ENCODE measurements at regions not wholly inside any gene's neighbourhood (a gene's known extent, or its start where the extent isn't known, plus 50 kb on each side); places are given as distances from the start of the nearest gene placed in this dataset.

DNA sequence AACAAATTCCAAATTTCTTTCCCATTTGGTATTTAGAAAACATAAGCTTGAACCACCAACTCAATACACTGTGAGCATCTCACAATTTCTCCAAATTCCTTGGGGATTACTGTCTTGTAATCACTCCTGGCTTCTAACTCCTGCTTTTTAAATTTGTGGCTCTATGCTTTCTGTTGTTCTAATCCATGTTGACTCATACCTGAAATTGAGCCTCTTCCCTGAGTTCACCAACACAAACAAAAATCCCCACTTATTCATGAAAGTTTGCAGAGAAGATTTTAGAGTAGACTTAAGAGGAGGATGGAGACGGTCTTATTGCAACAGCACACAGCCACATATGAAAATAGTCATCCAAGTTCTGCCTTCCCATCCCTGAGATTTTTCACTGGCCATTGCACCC, 252.5 kb downstream of the PTEN start:
- peaks cover 11 to 28% (median 27%) of the 10 kb centered on the region in 4 donors for H3K4me1 Mint-ChIP-seq
- POLR2A ChIA-PET = interaction anchor here (5.9 kb wide), 1 partner anchor 254 kb away, joined by 42 read pairs; the partner anchor contains the start of genes KLLN and PTEN

DNA sequence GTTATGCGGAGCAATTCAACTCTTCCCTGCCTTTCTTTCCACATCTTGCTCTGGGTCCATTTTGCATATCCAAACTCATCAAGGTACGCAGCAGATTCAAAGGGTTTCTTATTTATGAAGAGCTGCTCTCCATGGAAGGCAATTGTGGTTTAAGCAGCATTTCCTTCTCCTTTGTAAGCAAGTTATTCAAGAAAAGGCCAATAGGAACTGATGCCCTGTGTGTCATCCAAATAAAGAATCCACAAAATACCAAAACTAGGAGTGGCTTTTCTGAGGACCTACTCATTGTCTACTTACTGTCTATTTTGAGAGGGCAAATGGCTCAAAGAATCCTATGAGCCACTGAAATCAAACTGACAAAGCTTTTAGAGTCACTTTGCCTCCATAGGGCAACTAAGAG, 253.1 kb downstream of the PTEN start:
- Mint-ChIP-seq H3K4me3 (no peak overlapping the region), H3K4me1 (peaks cover 11 to 30% (median 25%) of the 10 kb centered on the region in 4 donors), H3K9me3 (no peaks in the 10 kb centered on the region), H3K27ac (no peak overlapping the region), H3K36me3 (no peaks in the 10 kb centered on the region), H3K27me3 (no peaks in the 10 kb centered on the region)
- DNase-seq (no peak), ATAC-seq (no peak)
- POLR2A ChIA-PET = interaction anchor here (5.9 kb wide), 1 partner anchor 254 kb away, joined by 42 read pairs; the partner anchor contains the start of genes KLLN and PTEN

More for the DNA sequence above, 252.5 kb downstream of the PTEN start:
- no peaks in the 10 kb centered on the region for H3K9me3 Mint-ChIP-seq
- DNase-seq (no peak), ATAC-seq (no peak)
- no peaks in the 10 kb centered on the region for H3K36me3 Mint-ChIP-seq
- H3K4me3 Mint-ChIP-seq = no peak overlapping the region
- H3K27ac Mint-ChIP-seq = no peak overlapping the region
- no peaks in the 10 kb centered on the region for H3K27me3 Mint-ChIP-seq

DNA sequence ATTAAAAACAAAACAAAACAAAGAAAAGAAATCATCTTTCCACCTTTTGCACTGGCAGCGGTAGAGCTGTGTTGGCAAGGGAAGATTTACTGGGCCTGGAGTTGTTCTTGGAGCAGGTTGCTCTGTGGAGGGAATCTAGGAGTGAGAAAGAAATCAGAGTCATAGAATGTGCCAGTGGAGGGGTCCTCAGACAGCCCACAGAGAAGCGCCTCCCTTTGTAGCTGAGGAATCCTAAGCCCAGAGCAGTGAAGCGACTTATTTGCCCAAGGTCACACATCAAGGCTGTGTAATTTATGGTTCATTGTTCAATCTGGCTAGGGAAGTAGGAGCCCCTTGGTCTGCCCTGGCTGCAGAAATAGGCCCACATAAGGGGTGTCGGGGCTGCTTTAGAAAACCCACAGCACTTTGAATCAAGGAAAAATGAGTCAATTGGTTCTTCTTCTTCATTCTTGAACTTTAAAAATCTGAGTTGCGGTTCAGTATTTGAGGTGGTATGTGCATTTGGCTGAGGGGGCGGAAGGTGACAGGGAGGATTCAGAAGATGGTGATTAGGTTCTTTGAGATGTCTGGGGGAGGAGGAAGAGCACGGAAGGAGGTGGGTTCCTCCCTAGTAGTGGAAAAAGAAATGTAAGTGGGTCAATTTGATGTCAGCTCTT, 253.7 kb downstream of the PTEN start:
- no peaks in the 10 kb centered on the region for H3K36me3 Mint-ChIP-seq
- no peak overlapping the region for H3K4me3 Mint-ChIP-seq
- ATAC-seq = peak; percentile 79 to 85
- H3K4me1 Mint-ChIP-seq = peaks cover 11 to 30% (median 23%) of the 10 kb centered on the region in 4 donors
- H3K27ac Mint-ChIP-seq = no peak overlapping the region
- H3K9me3 Mint-ChIP-seq = no peaks in the 10 kb centered on the region
- DNase-seq = peak in 5 of 10 donors; percentile 23 to 55 (median 40)
- POLR2A ChIA-PET = interaction anchor here (1.1 to 5.9 kb wide), 2 partner anchors 255 to 299 kb away, joined by 3 to 42 read pairs; partner anchors contain the start of genes ATAD1, KLLN and PTEN
- H3K27me3 Mint-ChIP-seq = no peaks in the 10 kb centered on the region

DNA sequence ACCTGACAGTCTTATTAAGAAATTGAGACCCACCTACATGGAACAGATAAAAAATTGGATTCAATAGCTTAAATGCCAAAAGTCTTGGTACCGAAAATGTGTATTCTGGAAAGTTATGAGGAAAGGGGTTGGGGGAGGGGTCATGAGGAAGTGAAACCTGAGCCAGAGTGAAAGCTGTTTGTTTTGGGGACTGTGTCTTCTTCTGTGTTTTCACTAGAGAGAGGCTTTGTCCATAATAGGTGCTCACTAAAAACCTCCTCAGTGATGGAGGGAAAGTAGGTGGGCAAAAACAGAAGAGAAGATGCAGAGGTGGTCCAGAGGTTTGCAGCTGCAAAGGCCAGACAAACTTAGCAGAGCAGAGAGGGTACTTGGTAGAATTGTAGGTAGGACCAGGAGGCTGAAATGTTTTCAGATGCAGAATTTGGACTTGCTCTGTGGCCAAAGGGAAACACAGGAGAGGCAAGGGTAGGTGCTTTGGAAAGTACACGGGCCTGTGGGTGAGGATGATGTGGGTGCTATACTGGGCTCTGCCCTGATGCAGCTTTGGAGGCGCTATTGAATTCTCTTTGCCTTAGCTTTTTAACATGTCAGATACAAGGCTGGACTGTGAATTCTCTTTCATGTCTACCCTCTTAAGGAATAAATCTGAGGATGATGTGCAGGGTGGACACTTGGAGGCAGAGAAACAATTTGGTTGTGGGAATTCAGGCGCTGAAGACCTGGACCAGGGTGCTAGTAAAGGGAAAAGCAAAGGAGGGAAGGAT, 254.6 kb downstream of the PTEN start:
- no peak overlapping the region for H3K4me3 Mint-ChIP-seq
- POLR2A ChIA-PET = interaction anchor here (1.1 to 5.9 kb wide), 3 partner anchors 255 to 300 kb away, joined by 3 to 42 read pairs (median 3); partner anchors contain the start of genes ATAD1, KLLN and PTEN
- H3K27me3 Mint-ChIP-seq = no peaks in the 10 kb centered on the region
- no peaks in the 10 kb centered on the region for H3K36me3 Mint-ChIP-seq
- H3K4me1 Mint-ChIP-seq = peaks cover 12 to 30% (median 20%) of the 10 kb centered on the region in 4 donors
- ATAC-seq (no peak), DNase-seq (no peak)
- no peaks in the 10 kb centered on the region for H3K9me3 Mint-ChIP-seq
- H3K27ac Mint-ChIP-seq = no peak overlapping the region

DNA sequence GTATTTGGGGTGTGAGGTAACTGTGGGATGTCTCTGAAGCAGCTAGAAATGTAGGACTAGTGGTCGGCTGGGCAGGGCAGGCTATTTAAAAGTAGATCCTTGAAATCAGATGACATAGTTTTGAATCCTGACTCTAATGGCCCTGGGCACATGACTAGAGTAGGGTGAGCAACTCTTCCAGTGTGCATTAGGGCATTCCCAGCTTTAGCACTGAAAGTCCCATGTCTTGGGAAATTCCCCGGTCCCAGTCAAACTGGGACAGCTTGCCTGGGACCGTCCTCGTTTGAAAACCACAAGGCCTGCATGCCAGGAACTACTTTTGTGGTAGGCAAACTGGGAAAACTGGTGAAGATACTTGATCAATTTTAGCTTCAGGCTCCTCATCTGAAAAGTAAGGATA, 255.3 kb downstream of the PTEN start:
- DNase-seq = no peak
- H3K27ac Mint-ChIP-seq = no peak overlapping the region
- H3K36me3 Mint-ChIP-seq = no peaks in the 10 kb centered on the region
- H3K4me1 Mint-ChIP-seq = peaks cover 12 to 29% (median 17%) of the 10 kb centered on the region in 4 donors
- H3K27me3 Mint-ChIP-seq = no peaks in the 10 kb centered on the region
- H3K4me3 Mint-ChIP-seq = no peak overlapping the region
- no peaks in the 10 kb centered on the region for H3K9me3 Mint-ChIP-seq
- POLR2A ChIA-PET = interaction anchor here (1.2 kb wide), 1 partner anchor 255 kb away, joined by 3 read pairs; the partner anchor contains the start of genes KLLN and PTEN
- no peak for ATAC-seq

DNA sequence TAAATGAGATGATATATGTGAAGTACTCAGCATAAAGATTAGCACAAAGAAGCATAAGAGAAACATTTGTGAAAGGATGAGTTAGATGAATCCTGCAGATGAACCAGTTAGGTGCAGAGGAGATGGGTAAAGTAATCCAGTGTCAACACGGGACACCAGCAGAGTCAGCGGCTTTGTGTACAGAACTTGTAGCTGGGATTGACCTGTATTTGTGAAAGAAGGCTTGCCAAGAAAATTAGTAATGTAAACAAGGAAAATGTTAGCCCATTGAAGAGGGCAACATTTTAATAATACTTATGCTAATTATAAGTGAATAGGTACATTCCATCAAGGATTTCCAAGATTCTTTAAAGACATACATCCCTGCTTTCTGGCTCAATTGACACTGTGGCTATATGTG, 255.7 kb downstream of the PTEN start:
- no peak for DNase-seq
- Mint-ChIP-seq H3K27ac (no peak overlapping the region), H3K36me3 (no peaks in the 10 kb centered on the region), H3K4me3 (no peak overlapping the region), H3K4me1 (peaks cover 13 to 25% (median 16%) of the 10 kb centered on the region in 4 donors), H3K27me3 (no peaks in the 10 kb centered on the region), H3K9me3 (no peaks in the 10 kb centered on the region)
- POLR2A ChIA-PET = interaction anchor here (1.2 kb wide), 1 partner anchor 256 kb away, joined by 3 read pairs; the partner anchor contains the start of genes KLLN and PTEN
- ATAC-seq = no peak

DNA sequence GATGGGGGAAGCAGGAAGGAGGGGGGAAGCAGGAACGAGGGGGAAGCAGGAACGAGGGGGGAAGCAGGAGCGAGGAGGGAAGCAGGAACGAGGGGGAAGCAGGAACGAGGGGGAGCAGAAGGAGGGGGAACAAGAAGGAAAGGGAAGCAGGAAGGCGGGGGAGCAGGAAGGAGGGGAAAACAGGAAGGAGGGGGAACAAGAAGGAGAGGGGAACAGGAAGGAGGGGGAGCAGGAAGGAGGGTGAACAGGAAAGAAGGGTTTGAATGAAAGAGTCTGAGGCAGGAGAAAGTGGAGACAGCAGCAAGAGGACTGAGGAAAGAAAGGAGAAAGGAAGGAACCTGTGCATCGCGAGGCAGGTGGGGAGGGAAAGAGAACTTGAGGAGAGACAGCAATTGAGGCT, 256.6 kb downstream of the PTEN start:
- no peak for ATAC-seq
- Mint-ChIP-seq H3K36me3 (no peaks in the 10 kb centered on the region), H3K9me3 (no peaks in the 10 kb centered on the region), H3K27me3 (no peaks in the 10 kb centered on the region), H3K27ac (peak overlapping the region in 1 of 10 donors; percentile 29), H3K4me3 (peak overlapping the region in 1 of 10 donors; percentile 37), H3K4me1 (peaks cover 10 to 17% (median 12%) of the 10 kb centered on the region in 4 donors)
- POLR2A ChIA-PET = no interaction called here
- no peak for DNase-seq

DNA sequence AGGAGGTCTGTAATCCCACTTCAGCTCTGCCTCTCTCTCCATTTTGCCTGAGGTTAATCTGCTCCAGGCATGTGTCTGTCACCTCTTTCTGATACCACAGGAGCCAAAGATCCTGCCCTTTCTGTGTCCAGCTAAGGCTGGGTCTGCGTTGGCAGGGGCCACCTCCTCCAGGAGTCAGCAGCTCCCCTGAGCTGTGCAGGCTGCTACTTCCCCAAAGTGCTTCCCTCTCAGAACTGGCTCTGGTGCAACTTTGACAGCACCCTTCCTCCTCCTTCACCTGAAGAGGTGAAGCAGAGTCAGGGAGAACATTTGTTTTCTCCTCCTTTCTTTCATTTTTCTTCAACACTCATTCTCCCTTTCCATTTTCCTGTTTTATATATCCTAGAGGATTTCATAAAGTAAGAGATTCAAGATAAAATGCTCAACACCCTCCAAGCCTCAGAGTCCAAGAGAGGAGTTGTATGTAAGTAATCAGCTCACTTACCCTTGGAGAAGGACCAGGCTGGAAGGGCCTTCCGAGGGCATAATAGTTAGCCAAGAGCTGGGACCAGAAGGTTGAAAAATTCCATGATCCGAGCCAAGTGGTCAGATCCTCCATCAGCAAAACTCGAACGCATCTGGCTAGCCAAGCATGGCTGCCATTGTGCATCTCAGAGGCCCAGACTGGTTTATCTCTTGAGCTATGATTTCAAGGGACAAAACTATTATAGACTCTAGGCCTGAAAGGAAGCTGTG, 257.3 kb downstream of the PTEN start:
- ATAC-seq (no peak), DNase-seq (no peak)
- Mint-ChIP-seq H3K4me1 (peaks cover 10 to 17% (median 12%) of the 10 kb centered on the region in 4 donors), H3K36me3 (no peaks in the 10 kb centered on the region), H3K27ac (peak overlapping the region in 2 of 10 donors; percentile 29 to 60), H3K27me3 (no peaks in the 10 kb centered on the region), H3K9me3 (no peaks in the 10 kb centered on the region), H3K4me3 (peak overlapping the region in 1 of 10 donors; percentile 10)
- POLR2A ChIA-PET = no interaction called here

DNA sequence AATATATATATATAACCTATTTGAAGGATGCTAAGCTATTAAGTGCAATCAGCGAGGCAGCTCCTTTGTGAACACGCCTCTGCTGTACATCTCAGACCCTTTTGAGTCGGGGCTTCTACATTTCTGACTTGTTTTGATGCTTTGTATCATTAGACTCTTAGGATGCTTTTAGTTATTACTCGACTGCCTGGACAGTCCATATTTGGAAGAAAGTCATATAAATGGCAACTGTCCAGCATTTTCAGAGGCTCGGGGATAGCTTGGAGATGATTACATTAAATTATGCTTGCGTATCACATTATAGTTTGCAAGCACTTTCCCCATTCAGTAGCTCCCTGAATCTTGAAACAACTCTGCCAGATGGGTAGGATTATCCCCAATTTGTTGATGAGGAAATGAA, 257.9 kb downstream of the PTEN start:
- peaks cover 10 to 17% (median 13%) of the 10 kb centered on the region in 4 donors for H3K4me1 Mint-ChIP-seq
- POLR2A ChIA-PET = no interaction called here

DNA sequence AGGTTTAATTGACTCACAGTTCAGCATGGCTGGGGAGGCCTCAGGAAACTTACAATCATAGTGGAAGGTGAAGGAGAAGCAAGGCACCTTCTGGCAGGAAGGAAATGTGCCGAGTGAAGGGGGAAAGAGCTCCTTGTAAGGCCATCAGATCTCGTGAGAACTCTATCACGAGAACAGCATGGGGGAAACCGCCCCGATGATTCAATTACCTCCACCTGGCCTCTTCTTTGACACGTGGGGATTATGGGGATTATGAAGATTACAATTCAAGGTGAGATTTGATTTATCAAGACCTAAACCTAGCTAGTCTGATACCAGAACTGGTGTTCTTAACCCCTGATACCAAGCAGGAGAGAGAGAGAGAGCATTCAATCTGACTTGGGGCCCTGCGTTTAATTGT, 258.7 kb downstream of the PTEN start:
- DNase-seq (no peak), ATAC-seq (no peak)
- Mint-ChIP-seq H3K27ac (no peak overlapping the region), H3K27me3 (no peaks in the 10 kb centered on the region), H3K4me1 (peaks cover 10 to 17% (median 13%) of the 10 kb centered on the region in 4 donors), H3K4me3 (no peak overlapping the region), H3K9me3 (peaks cover 0 to 1% (median 0%) of the 10 kb centered on the region in 9 donors), H3K36me3 (no peaks in the 10 kb centered on the region)
- POLR2A ChIA-PET = no interaction called here

More for the DNA sequence above, 257.9 kb downstream of the PTEN start:
- H3K36me3 Mint-ChIP-seq = no peaks in the 10 kb centered on the region
- H3K27me3 Mint-ChIP-seq = no peaks in the 10 kb centered on the region
- H3K9me3 Mint-ChIP-seq = peaks cover 0 to 1% (median 0%) of the 10 kb centered on the region in 9 donors
- no peak overlapping the region for H3K4me3 Mint-ChIP-seq
- H3K27ac Mint-ChIP-seq = no peak overlapping the region
- DNase-seq (no peak), ATAC-seq (no peak)

DNA sequence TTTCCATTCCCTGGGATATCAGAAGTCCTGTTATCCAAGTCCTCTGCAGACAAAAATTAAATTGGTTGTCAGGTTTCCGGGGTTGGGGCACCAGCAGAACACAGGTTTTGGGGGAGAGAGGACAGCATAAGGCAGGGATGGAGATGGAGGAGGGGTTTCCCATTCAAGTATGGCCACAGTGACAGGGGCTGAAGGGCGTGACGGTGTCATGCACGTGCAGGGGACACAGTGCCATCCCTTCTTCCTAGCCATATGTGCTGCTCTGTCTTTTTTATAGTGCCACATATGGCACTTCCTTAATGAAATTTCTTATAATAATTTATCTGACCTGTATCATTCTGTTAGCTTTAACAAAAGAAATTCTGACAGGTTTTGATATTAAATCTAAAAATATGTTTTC, 259.2 kb downstream of the PTEN start:
- Mint-ChIP-seq H3K36me3 (no peaks in the 10 kb centered on the region), H3K4me1 (peaks cover 10 to 17% (median 13%) of the 10 kb centered on the region in 4 donors), H3K27ac (no peak overlapping the region), H3K4me3 (no peak overlapping the region), H3K9me3 (peaks cover 0 to 1% (median 0%) of the 10 kb centered on the region in 9 donors), H3K27me3 (no peaks in the 10 kb centered on the region)
- POLR2A ChIA-PET = no interaction called here
- no peak for ATAC-seq
- DNase-seq = no peak

DNA sequence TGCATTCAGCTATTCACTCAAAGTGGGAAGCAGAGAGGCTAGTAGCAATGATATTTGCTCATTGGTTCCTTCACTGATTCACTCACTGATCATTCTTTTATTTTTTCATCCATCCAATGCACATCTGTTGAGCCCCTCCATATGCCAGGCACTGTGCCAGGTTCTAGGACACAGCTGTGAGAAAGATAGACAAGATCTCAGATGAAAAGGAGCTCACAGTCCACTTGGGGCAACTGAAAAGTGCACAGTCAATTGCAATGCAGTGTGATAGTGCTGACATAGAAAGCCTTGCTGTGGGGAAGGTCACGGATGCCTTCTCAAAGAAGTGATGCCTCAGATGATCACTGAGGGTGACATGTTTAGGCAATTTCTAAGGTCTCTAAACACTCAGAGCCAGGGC, 262.3 kb downstream of the PTEN start:
- H3K4me1 Mint-ChIP-seq = peaks cover 2 to 6% (median 4%) of the 10 kb centered on the region in 4 donors
- no peaks in the 10 kb centered on the region for H3K27me3 Mint-ChIP-seq
- no peak for DNase-seq
- no peaks in the 10 kb centered on the region for H3K36me3 Mint-ChIP-seq
- POLR2A ChIA-PET = no interaction called here
- no peak for ATAC-seq
- H3K27ac Mint-ChIP-seq = no peak overlapping the region
- H3K4me3 Mint-ChIP-seq = no peak overlapping the region
- H3K9me3 Mint-ChIP-seq = peaks cover 0 to 1% (median 0%) of the 10 kb centered on the region in 9 donors

All from naive thymus-derived CD8-positive, alpha-beta T cell (primary cell).